GM18502 (cell line): ENCODE measurements at regions not wholly inside any gene's neighbourhood (a gene's known extent, or its start where the extent isn't known, plus 50 kb on each side); places are given as distances from the start of the nearest gene placed in this dataset.

Experiments used
- ATAC-seq: cut with Tn5 transposase; IDR thresholded peaks from one replicate; pipeline ENCODE4 v1.9.1; 2021; ENCODE audit warnings: mild to moderate bottlenecking; ENCODE audit not compliant: unreplicated experiment, poor library complexity

DNA sequence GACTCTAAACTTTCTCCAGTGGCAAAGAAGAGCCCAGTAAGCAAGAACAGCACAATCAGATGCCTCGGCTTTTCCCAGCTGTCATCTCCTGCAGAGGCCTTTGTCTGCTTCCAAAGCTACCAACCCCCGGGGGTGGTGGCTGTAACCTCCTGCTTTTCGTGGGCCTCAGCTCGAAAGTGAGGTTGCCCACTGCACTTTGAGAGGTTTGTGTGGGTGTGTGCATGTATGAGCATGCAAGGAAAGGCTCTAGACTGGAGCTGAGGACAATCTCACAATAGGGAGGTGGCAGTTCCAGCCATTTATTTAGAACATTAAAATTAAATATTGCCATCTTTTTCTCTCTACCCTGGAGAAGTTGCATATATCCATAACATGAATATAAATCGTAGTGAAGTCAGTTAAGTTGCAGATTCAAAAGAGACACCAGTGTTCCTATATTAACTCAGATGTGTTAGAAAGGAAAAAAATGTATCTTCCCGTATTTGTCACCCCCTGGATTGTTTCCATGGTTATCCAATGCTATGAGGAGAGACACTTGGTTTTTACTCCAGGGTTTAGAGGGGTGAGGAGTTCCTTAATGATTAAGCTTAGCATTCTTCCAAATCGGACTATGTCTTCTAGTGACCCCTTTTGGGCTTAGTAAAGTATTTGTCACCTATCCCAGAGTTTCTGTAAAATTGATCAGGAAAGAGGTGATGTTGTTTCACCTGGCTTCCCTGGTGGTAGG is 781.1 kb downstream of the INHBA start:
- no peak for ATAC-seq

DNA sequence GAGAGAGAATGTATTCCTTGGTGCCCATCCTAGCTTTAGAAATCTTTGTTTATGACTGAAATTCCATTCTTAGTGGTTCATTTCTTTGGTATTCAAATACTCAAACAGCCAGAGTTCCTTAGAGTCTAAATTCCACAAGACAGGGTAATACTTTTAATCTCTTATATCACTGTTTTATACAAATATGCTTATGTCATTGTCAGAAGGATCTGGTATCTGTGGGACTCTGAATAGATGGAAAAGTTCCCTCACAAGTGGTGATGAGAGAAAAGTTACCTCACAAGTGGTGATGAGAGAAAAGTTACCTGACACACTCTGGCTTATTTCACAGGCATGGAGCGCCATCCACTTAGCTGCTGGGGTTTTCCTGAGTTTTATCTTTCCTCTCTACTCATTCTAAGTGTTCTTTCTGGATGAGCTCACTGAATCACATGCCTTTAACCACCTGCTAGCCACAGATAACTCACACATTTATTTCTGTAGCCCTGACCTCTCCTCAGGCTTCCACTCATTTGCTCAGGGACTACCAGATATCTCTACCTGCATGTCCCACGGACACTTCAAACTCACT is 784.0 kb downstream of the SUGCT start:
- no peak for ATAC-seq

- no peak for ATAC-seq
These were observed 782.0 kb downstream of the SUGCT start for GRCh38 chr7:40916813-40917212.

- no peak for ATAC-seq
These were observed 780.3 kb downstream of the SUGCT start for GRCh38 chr7:40915071-40915470.
